ENCODE measurements at regions not wholly inside any gene's neighbourhood (a gene's known extent, or its start where the extent isn't known, plus 50 kb on each side); places are given as distances from the start of the nearest gene placed in this dataset.
"Not testable (repeated sequence)": the region's sequence is repeated elsewhere in the genome, so short reads cannot be mapped to it uniquely, and the experiment has no call there.

DNA sequence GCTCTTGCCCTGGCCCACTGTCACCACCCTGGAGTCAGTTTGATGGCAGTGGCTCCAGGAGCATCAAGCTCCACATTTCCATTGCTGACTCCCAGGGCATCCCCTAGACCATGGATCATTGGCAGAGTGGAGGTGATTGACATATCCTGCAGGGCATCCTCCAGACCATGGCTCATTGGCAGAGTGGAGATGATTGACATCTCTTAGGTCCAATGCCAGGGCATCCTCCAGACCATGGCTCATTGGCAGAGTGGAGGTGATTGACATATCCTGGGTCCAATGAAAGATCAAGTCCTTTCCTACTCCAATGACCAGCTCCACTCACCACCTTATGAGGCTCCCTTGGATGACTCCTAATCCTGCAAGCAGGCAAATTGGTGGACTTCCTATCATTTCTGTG is 174.3 kb upstream of the NLRP1 start:
- DNase-seq (ENCODE audit: low read depth in 4 of 6, low spot score in 6 of 6) = peak in 1 of 6 donors; percentile 45
- Histone ChIP-seq H3K4me3 (ENCODE audit: low read depth, low read length) (no peak overlapping the region), H3K36me3 (ENCODE audit: control insufficient read depth, insufficient read depth, low read length) (no peaks in the 10 kb centered on the region), H3K27ac (ENCODE audit: low read depth, low read length) (no peak overlapping the region), H3K27me3 (ENCODE audit: control insufficient read depth, insufficient read depth, low read length) (peaks cover 4% of the 10 kb centered on the region), H3K9me3 (ENCODE audit: control insufficient read depth, insufficient read depth, low read length) (no peaks in the 10 kb centered on the region), H3K4me1 (ENCODE audit: control insufficient read depth, insufficient read depth, low read length) (peaks cover 4% of the 10 kb centered on the region)

DNA sequence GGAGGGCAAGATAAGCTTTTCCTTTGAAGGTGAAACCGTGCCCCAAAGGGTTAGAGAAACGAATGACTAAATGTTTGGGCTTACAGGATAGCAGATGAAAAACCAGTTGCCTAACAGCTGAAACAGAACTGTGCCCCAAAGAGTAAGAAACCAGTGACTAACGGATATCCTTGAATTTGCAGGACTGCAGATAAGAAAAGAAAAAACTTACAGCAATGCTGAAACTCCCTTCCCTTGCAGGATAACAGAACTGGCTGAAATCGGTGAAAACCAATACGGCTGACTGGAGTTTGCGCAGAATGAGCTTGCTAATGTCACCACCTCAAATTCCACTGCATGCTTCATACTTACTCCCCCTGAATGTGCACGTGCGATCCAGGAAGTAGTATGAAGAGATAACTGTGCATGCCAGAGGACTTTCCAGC is 175.2 kb upstream of the NLRP1 start:
- 93% methylated on average over 3 of the region's 8 CpGs for WGBS (ENCODE audit: insufficient coverage)
- H3K27me3 ChIP-seq (ENCODE audit: control insufficient read depth, insufficient read depth, low read length) = peaks cover 4% of the 10 kb centered on the region
- H3K27ac ChIP-seq (ENCODE audit: low read depth, low read length) = no peak overlapping the region

DNA sequence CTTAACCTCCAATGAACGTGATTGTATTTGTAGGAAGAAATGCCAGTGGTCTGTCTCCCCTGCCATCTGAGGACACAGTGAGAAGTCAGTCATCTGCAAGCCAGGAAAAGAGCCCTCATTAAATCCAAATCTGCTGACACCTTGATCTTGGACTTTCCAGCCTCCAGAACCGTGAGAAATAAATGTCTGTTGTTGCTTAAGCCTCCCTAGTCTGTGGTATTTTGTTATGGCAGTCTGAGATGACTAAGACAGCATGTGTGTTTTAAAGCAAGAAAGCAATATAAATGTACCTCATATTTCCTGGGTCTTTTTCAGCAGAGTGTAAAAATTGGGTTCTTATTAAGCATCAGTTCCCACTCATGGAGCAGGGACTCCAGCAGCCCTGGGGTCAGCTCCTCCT is 177.9 kb upstream of the NLRP1 start:
- no peak for DNase-seq (ENCODE audit: low read depth in 4 of 6, low spot score in 6 of 6)
- no peaks in the 10 kb centered on the region for H3K9me3 ChIP-seq (ENCODE audit: control insufficient read depth, insufficient read depth, low read length)
- no peak overlapping the region for H3K27ac ChIP-seq (ENCODE audit: low read depth, low read length)
- no CpG with 5 or more reads among the region's 2 CpGs for WGBS (ENCODE audit: insufficient coverage)
- no peak overlapping the region for H3K4me3 ChIP-seq (ENCODE audit: low read depth, low read length)
- no peaks in the 10 kb centered on the region for H3K36me3 ChIP-seq (ENCODE audit: control insufficient read depth, insufficient read depth, low read length)
- peaks cover 7% of the 10 kb centered on the region for H3K4me1 ChIP-seq (ENCODE audit: control insufficient read depth, insufficient read depth, low read length)
- peaks cover 6% of the 10 kb centered on the region for H3K27me3 ChIP-seq (ENCODE audit: control insufficient read depth, insufficient read depth, low read length)

More for the DNA sequence above, 175.2 kb upstream of the NLRP1 start:
- Histone ChIP-seq H3K4me3 (ENCODE audit: low read depth, low read length) (no peak overlapping the region), H3K9me3 (ENCODE audit: control insufficient read depth, insufficient read depth, low read length) (no peaks in the 10 kb centered on the region), H3K4me1 (ENCODE audit: control insufficient read depth, insufficient read depth, low read length) (peaks cover 4% of the 10 kb centered on the region), H3K36me3 (ENCODE audit: control insufficient read depth, insufficient read depth, low read length) (no peaks in the 10 kb centered on the region)
- no peak for DNase-seq (ENCODE audit: low read depth in 4 of 6, low spot score in 6 of 6)

DNA sequence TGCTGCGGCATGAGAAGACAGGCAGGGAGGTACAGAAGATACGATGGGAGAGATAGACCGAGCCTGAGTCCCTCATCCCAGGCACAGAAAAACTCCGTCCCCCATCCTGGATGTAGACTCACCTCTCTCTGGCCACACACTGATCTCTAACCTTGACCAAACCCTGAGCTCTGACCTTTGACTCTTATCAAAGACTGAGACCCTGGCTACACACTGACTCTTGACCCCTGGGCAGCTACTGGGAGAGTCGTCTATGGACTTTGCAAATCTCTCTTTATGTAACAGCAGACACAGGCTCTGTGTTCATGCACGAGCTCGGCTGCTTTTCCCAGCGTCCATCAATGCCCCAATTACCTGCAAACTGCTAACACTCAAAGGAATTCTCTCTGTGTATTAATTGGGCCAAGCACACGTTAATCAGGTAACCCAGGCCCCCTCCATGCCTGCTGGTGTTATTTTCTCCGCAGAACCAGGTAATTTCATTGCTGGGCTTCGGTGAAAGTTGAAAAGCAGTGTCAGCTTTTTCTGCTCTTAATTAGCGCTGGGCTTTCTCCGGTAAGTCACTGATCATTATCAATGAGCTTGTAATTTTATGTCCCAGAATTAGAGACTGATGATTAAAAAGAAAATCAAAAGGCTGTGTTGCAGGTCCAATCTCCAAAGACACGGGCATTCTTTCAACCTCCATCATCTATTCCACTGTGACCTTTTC is 179.4 kb upstream of the NLRP1 start:
- no peaks in the 10 kb centered on the region for H3K36me3 ChIP-seq (ENCODE audit: control insufficient read depth, insufficient read depth, low read length)
- H3K27ac ChIP-seq (ENCODE audit: low read depth, low read length) = no peak overlapping the region
- no peak overlapping the region for H3K4me3 ChIP-seq (ENCODE audit: low read depth, low read length)
- DNase-seq (ENCODE audit: low read depth in 4 of 6, low spot score in 6 of 6) = peak in 1 of 6 donors; percentile 65
- peaks cover 6% of the 10 kb centered on the region for H3K27me3 ChIP-seq (ENCODE audit: control insufficient read depth, insufficient read depth, low read length)
- H3K4me1 ChIP-seq (ENCODE audit: control insufficient read depth, insufficient read depth, low read length) = peaks cover 3% of the 10 kb centered on the region
- WGBS (ENCODE audit: insufficient coverage) = 78% methylated on average over 9 of the region's 14 CpGs
- no peaks in the 10 kb centered on the region for H3K9me3 ChIP-seq (ENCODE audit: control insufficient read depth, insufficient read depth, low read length)

DNA sequence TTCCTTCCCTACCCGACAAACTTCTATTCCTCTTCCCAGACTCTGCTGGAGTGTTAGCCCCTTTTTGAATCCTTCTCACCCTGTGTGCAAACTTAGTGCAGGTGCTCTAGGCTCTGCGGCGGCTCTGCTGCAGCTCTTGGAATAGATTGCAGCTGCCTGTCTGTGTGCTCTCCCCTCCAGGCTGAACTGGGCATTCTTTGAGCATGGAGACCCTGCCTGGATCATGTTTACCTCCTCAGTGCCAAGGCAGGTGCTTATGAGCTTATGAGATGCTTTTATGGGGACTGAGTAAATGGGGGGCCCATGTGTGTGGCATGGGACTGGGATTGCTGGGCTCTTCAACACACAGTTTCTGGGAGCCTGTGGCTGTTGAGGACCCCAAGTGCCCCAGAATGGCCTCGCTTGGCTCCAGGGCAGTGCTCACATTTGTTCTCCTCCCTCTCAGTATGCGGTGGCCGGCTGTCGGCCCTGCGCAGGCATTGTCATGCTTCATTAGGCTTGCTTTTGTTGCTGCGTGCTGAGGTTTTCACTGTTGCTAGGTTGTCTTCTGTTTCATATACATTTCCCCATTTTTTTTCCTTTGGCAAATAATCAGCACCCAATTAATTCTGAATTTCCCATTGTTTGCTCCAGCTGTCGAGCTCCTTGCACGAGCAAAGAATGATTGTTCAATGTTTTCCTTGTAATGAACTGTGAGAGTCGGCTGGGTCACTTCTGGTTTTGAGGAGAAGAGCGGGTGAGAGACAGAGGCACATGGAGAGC is 185.5 kb upstream of the NLRP1 start:
- WGBS (ENCODE audit: insufficient coverage) = 14% methylated on average over 13 of the region's 13 CpGs
- no peak overlapping the region for H3K4me3 ChIP-seq (ENCODE audit: low read depth, low read length)
- H3K4me1 ChIP-seq (ENCODE audit: control insufficient read depth, insufficient read depth, low read length) = peaks cover 16% of the 10 kb centered on the region
- DNase-seq (ENCODE audit: low read depth in 4 of 6, low spot score in 6 of 6) = peak in 4 of 6 donors; percentile 20 to 90 (median 57)
- peaks cover 2% of the 10 kb centered on the region for H3K27me3 ChIP-seq (ENCODE audit: control insufficient read depth, insufficient read depth, low read length)
- no peaks in the 10 kb centered on the region for H3K9me3 ChIP-seq (ENCODE audit: control insufficient read depth, insufficient read depth, low read length)
- no peak overlapping the region for H3K27ac ChIP-seq (ENCODE audit: low read depth, low read length)
- no peaks in the 10 kb centered on the region for H3K36me3 ChIP-seq (ENCODE audit: control insufficient read depth, insufficient read depth, low read length)

DNA sequence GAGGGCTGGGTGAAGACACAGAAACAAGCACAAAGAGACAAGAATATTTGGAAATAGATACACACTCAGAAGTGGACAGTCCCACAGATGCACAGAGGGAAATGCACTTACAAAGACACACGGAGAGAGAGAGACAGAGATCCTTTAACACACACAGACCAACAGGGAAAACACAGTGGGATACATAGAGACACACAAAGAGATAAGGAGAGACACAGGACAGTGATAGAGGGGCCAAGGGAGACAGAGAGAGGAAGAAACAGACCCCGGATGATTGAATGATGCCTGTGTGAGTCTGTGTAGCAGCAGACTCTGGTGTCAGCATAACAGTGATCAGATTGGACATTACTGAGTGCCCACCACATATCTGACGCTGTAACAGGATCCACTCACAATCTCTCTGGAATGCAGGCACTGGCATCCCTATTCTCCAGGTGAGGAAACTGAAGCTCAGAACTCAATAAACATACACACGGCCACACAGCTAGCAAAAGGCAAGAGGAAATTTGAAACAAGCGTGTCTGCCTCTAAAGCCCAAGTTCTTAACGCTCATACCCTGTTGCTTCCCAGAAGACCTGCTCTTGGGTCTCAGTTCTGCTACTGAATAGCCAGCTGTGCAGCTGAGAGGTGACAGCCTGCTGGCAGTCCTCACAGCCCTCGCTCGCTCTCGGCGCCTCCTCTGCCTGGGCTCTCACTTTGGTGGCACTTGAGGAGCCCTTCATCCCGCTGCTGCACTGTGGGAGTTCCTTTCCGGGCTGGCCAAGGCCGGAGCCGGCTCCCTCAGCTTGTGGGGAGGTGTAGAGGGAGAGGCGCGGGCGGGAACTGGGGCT is 186.3 kb upstream of the NLRP1 start:
- 45% methylated on average over 12 of the region's 17 CpGs for WGBS (ENCODE audit: insufficient coverage)

DNA sequence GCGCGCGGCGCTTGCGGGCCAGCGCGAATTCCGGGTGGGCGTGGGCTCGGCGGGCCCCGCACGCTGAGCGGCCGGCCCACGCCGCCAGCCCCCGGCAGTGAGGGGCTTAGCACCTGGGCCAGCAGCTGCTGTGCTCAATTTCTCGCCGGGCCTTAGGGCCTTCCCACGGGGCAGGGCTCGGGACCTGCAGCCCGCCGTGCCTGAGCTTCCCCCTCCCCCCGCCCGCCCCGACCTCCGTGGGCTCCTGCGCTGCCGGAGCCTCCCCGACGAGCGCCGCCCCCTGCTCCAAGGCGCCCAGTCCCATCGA is 186.9 kb upstream of the NLRP1 start:
- WGBS (ENCODE audit: insufficient coverage) = 59% methylated on average over 27 of the region's 36 CpGs
- not testable (repeated sequence) for DNase-seq (ENCODE audit: low read depth in 4 of 6, low spot score in 6 of 6); H3K9me3 ChIP-seq (ENCODE audit: control insufficient read depth, insufficient read depth, low read length); H3K4me3 ChIP-seq (ENCODE audit: low read depth, low read length); H3K36me3 ChIP-seq (ENCODE audit: control insufficient read depth, insufficient read depth, low read length); H3K27ac ChIP-seq (ENCODE audit: low read depth, low read length); H3K27me3 ChIP-seq (ENCODE audit: control insufficient read depth, insufficient read depth, low read length)
- H3K4me1 ChIP-seq (ENCODE audit: control insufficient read depth, insufficient read depth, low read length) = peaks cover 16% of the 10 kb centered on the region

More for the DNA sequence above, 186.3 kb upstream of the NLRP1 start:
- Histone ChIP-seq H3K9me3 (ENCODE audit: control insufficient read depth, insufficient read depth, low read length) (no peaks in the 10 kb centered on the region), H3K4me1 (ENCODE audit: control insufficient read depth, insufficient read depth, low read length) (peaks cover 16% of the 10 kb centered on the region), H3K27ac (ENCODE audit: low read depth, low read length) (no peak overlapping the region), H3K4me3 (ENCODE audit: low read depth, low read length) (no peak overlapping the region), H3K27me3 (ENCODE audit: control insufficient read depth, insufficient read depth, low read length) (peaks cover 2% of the 10 kb centered on the region), H3K36me3 (ENCODE audit: control insufficient read depth, insufficient read depth, low read length) (no peaks in the 10 kb centered on the region)
- no peak for DNase-seq (ENCODE audit: low read depth in 4 of 6, low spot score in 6 of 6)

DNA sequence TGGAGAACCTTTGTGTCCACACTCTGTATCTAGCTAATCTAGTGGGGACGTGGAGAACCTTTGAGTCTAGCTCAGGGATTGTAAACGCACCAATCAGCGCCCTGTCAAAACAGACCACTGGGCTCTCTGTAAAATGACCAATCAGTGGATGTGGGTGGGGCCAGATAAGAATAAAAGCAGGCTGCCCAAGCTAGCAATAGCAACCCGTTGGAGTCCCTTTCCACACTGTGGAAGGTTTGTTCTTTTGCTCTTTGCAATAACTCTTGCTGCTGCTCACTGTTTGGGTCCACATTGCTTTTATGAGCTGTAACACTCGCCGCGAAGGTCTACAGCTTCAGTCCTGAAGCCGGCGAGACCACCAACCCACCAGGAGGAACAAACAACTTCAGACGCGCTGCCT is 187.7 kb upstream of the NLRP1 start:
- not testable (repeated sequence) for DNase-seq (ENCODE audit: low read depth in 4 of 6, low spot score in 6 of 6); H3K27me3 ChIP-seq (ENCODE audit: control insufficient read depth, insufficient read depth, low read length); H3K36me3 ChIP-seq (ENCODE audit: control insufficient read depth, insufficient read depth, low read length); H3K27ac ChIP-seq (ENCODE audit: low read depth, low read length); H3K9me3 ChIP-seq (ENCODE audit: control insufficient read depth, insufficient read depth, low read length); H3K4me3 ChIP-seq (ENCODE audit: low read depth, low read length)
- H3K4me1 ChIP-seq (ENCODE audit: control insufficient read depth, insufficient read depth, low read length) = peaks cover 13% of the 10 kb centered on the region
- WGBS (ENCODE audit: insufficient coverage) = 63% methylated on average over 10 of the region's 11 CpGs

DNA sequence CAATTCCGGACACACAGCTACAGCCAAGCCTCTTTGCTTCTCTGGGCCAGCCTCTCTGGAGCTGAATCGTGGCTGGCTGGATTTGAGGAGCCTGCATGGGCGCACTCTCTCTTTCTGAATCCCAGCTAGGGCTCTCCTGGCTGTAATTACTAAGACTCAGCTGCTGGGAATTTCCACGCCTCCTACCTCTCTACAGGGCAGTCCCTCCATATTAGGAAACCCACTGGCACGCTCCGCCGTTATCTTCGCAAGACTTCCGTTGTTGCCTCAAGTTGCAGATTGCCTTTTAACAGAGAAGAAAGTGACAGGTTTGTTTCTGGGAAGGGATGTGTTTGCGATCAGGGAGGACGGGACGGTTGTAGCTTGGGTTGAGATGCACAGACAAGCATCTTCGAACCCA is 188.4 kb upstream of the NLRP1 start:
- peak in 1 of 6 donors; percentile 67 for DNase-seq (ENCODE audit: low read depth in 4 of 6, low spot score in 6 of 6)
- Histone ChIP-seq H3K27me3 (ENCODE audit: control insufficient read depth, insufficient read depth, low read length) (no peaks in the 10 kb centered on the region), H3K9me3 (ENCODE audit: control insufficient read depth, insufficient read depth, low read length) (no peaks in the 10 kb centered on the region), H3K27ac (ENCODE audit: low read depth, low read length) (no peak overlapping the region), H3K4me1 (ENCODE audit: control insufficient read depth, insufficient read depth, low read length) (peaks cover 13% of the 10 kb centered on the region), H3K4me3 (ENCODE audit: low read depth, low read length) (no peak overlapping the region), H3K36me3 (ENCODE audit: control insufficient read depth, insufficient read depth, low read length) (no peaks in the 10 kb centered on the region)
- WGBS (ENCODE audit: insufficient coverage) = 82% methylated on average over 11 of the region's 13 CpGs

Measured in spinal cord (tissue), 9 donors.